ENCODE measurements at regions not wholly inside any gene's neighbourhood (a gene's known extent, or its start where the extent isn't known, plus 50 kb on each side); places are given as distances from the start of the nearest gene placed in this dataset.

GRCh38 chr7:84546403-84546802 is 351.8 kb upstream of the SEMA3A start:
- no peak for DNase-seq (ENCODE audit: low spot score)

- DNase-seq (ENCODE audit: low spot score) = no peak
Observed at GRCh38 chr7:84538268-84538667, 343.7 kb upstream of the SEMA3A start.

GRCh38 chr7:84536271-84536870 is 341.8 kb upstream of the SEMA3A start:
- DNase-seq (ENCODE audit: low spot score) = no peak

GRCh38 chr7:84535580-84536270 is 341.1 kb upstream of the SEMA3A start:
- no peak for DNase-seq (ENCODE audit: low spot score)

- DNase-seq (ENCODE audit: low spot score) = no peak
Observed at GRCh38 chr7:84533182-84533581, 338.6 kb upstream of the SEMA3A start.

GRCh38 chr7:84532196-84532595 is 337.6 kb upstream of the SEMA3A start:
- no peak for DNase-seq (ENCODE audit: low spot score)

GRCh38 chr7:84529480-84530205 is 335.1 kb upstream of the SEMA3A start:
- no peak for DNase-seq (ENCODE audit: low spot score)

GRCh38 chr7:84528756-84529479 is 334.3 kb upstream of the SEMA3A start:
- DNase-seq (ENCODE audit: low spot score) = no peak

- peak; percentile 3 for DNase-seq (ENCODE audit: low spot score)
Observed at GRCh38 chr7:84524714-84525694, 330.4 kb upstream of the SEMA3A start.

GRCh38 chr7:84513061-84513460 is 318.5 kb upstream of the SEMA3A start:
- no peak for DNase-seq (ENCODE audit: low spot score)

GRCh38 chr7:84512055-84512454 is 317.5 kb upstream of the SEMA3A start:
- no peak for DNase-seq (ENCODE audit: low spot score)

GRCh38 chr7:84510505-84510904 is 315.9 kb upstream of the SEMA3A start:
- no peak for DNase-seq (ENCODE audit: low spot score)

GRCh38 chr7:84509522-84509921 is 314.9 kb upstream of the SEMA3A start:
- DNase-seq (ENCODE audit: low spot score) = no peak

GRCh38 chr7:84508606-84509005 is 314.0 kb upstream of the SEMA3A start:
- DNase-seq (ENCODE audit: low spot score) = no peak

- no peak for DNase-seq (ENCODE audit: low spot score)
Observed at GRCh38 chr7:84507529-84507928, 312.9 kb upstream of the SEMA3A start.

GRCh38 chr7:84506151-84506550 is 311.6 kb upstream of the SEMA3A start:
- no peak for DNase-seq (ENCODE audit: low spot score)

- DNase-seq (ENCODE audit: low spot score) = no peak
Observed at GRCh38 chr7:84502239-84502638, 307.6 kb upstream of the SEMA3A start.

- DNase-seq (ENCODE audit: low spot score) = no peak
Observed at GRCh38 chr7:84497873-84498272, 303.3 kb upstream of the SEMA3A start.

- DNase-seq (ENCODE audit: low spot score) = no peak
Observed at GRCh38 chr7:84495128-84495527, 300.5 kb upstream of the SEMA3A start.

GRCh38 chr7:84492098-84493034 is 297.8 kb upstream of the SEMA3A start:
- no peak for DNase-seq (ENCODE audit: low spot score)

All from kidney capillary endothelial cell (primary cell).